Activated CD8-positive, alpha-beta T cell treated with anti-CD3 and anti-CD28 coated beads, Interleukin-2, amount 10 ng/mL, durations not matched to agents 7 days and 5 days (primary cell): ENCODE measurements at regions not wholly inside any gene's neighbourhood (a gene's known extent, or its start where the extent isn't known, plus 50 kb on each side); places are given as distances from the start of the nearest gene placed in this dataset.

Experiments used
- ATAC-seq: fragments of 150-1000 bp; cut with Tn5 transposase; one replicate; pipeline ENCODE4 v1.10.0; 2021; ENCODE audit warnings: moderate library complexity
- CTCF ChIA-PET: fragments of 350-600 bp; sonication (Branson Sonifier 250); formaldehyde crosslinking; loops from one replicate; lab custom pipeline; 2021; ENCODE audit warnings: antibody characterized with exemption; lab: Charles Lee
- POLR2A ChIA-PET: fragments of 350-600 bp; sonication (Branson Sonifier 250); formaldehyde crosslinking; loops from one replicate; lab custom pipeline; 2021; ENCODE audit warnings: antibody characterized with exemption; lab: Charles Lee
- DNase-seq: peaks from one replicate; pipeline ENCODE4 v3.0.0-alpha.2; 2020
- H3K27ac Mint-ChIP-seq: one replicate; pipeline ENCODE4 v1.8.0; 2021; ENCODE audit warnings: mild to moderate bottlenecking, mixed read lengths
- H3K27me3 Mint-ChIP-seq: one replicate; pipeline ENCODE4 v1.8.0; 2021; ENCODE audit warnings: low read depth, mixed read lengths
- H3K36me3 Mint-ChIP-seq: one replicate; pipeline ENCODE4 v1.8.0; 2021; ENCODE audit warnings: low read depth, mixed read lengths
- H3K4me1 Mint-ChIP-seq: one replicate; pipeline ENCODE4 v1.8.0; 2021; ENCODE audit warnings: low read depth, mixed read lengths
- H3K4me3 Mint-ChIP-seq: one replicate; pipeline ENCODE4 v1.8.0; 2021; ENCODE audit warnings: mild to moderate bottlenecking, mixed read lengths
- H3K9me3 Mint-ChIP-seq: one replicate; pipeline ENCODE4 v1.8.0; 2022; ENCODE audit warnings: mixed read lengths; ENCODE audit not compliant: insufficient read depth

DNA sequence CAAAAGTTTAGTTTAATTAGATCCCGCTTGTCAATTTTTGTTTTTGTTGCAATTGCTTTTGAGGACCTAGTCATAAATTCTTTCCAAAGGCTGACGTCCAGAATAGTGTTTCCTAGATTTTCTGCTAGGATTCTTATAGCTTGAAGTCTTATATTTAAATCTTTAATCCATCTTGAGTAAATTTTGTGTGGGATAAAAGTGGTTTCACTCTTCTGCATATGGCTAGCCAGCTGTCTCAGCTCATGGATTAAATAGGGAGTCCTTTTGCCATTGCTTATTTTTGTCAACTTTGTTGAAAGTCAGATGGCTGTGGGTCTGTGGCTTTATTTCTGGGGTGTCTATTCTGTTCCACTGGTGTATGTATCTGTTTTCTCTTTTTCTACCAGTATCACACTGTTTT is 801.3 kb upstream of the ADGRL4 start:
- CTCF ChIA-PET, result no interaction called here
- Mint-ChIP-seq H3K4me1 (no peaks in the 10 kb centered on the region), H3K4me3 (no peak overlapping the region), H3K27ac (no peak overlapping the region), H3K27me3 (no peaks in the 10 kb centered on the region), H3K36me3 (no peaks in the 10 kb centered on the region), H3K9me3 (peaks cover 14% of the 10 kb centered on the region)
- POLR2A ChIA-PET, result no interaction called here
- DNase-seq (no peak), ATAC-seq (no peak)

- Mint-ChIP-seq H3K9me3 (peaks cover 19% of the 10 kb centered on the region), H3K4me3 (no peak overlapping the region), H3K4me1 (no peaks in the 10 kb centered on the region), H3K27me3 (no peaks in the 10 kb centered on the region), H3K36me3 (no peaks in the 10 kb centered on the region), H3K27ac (no peak overlapping the region)
- POLR2A ChIA-PET, result no interaction called here
- ATAC-seq (no peak), DNase-seq (no peak)
- CTCF ChIA-PET, result no interaction called here
These were observed 791.0 kb upstream of the ADGRL4 start for GRCh38 chr1:79797487-79797886.

- CTCF ChIA-PET, result no interaction called here
- Mint-ChIP-seq H3K9me3 (peaks cover 23% of the 10 kb centered on the region), H3K4me3 (no peak overlapping the region), H3K27ac (no peak overlapping the region), H3K36me3 (no peaks in the 10 kb centered on the region), H3K27me3 (no peaks in the 10 kb centered on the region), H3K4me1 (no peaks in the 10 kb centered on the region)
- POLR2A ChIA-PET, result no interaction called here
- ATAC-seq (no peak), DNase-seq (no peak)
These were observed 789.9 kb upstream of the ADGRL4 start for GRCh38 chr1:79796434-79796833.

- peaks cover 29% of the 10 kb centered on the region for H3K9me3 Mint-ChIP-seq
- no peak overlapping the region for H3K27ac Mint-ChIP-seq
- CTCF ChIA-PET, result no interaction called here
- POLR2A ChIA-PET, result no interaction called here
- ATAC-seq (no peak), DNase-seq (no peak)
- no peaks in the 10 kb centered on the region for H3K4me1 Mint-ChIP-seq
- H3K4me3 Mint-ChIP-seq, result no peak overlapping the region
- no peaks in the 10 kb centered on the region for H3K36me3 Mint-ChIP-seq
- no peaks in the 10 kb centered on the region for H3K27me3 Mint-ChIP-seq
These were observed 785.8 kb upstream of the ADGRL4 start for GRCh38 chr1:79792219-79792930.

DNA sequence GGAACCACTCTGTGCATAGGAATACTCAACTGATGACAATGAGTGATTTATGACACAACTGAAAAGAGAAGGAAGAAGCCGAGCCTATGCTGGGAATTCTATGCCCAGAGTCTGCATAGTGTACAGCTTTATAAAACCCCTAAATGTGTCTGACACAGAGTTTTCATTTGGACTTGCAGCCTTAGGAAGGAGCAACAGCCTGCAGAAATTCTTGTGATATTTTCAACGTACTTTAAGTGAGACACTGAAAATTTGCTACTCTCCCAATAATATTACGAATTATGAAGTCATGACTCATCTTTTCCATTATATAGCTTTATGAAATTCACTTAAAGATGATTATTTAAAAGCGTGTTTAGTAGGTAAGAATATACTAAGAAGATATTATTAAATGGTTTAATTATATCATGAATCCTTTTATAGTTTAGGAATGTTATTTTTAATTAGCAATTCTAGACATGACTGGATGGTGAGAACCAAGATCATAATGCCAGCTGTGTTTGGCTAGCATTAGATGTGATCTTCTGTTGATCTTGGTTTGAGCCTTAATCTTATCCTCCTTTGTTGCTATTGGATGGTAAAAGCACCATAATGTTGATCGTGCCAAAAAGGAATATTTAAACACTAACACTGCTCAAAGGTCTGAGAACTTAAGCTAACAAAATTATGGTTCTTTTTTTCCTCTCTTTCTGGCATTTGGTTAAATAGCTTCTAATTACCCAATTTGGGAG is 785.1 kb upstream of the ADGRL4 start:
- ATAC-seq, result no peak
- ChIA-PET CTCF (no interaction called here), POLR2A (no interaction called here)
- Mint-ChIP-seq H3K27ac (no peak overlapping the region), H3K4me1 (no peaks in the 10 kb centered on the region), H3K36me3 (no peaks in the 10 kb centered on the region), H3K9me3 (peaks cover 29% of the 10 kb centered on the region), H3K4me3 (no peak overlapping the region), H3K27me3 (no peaks in the 10 kb centered on the region)
- no peak for DNase-seq

DNA sequence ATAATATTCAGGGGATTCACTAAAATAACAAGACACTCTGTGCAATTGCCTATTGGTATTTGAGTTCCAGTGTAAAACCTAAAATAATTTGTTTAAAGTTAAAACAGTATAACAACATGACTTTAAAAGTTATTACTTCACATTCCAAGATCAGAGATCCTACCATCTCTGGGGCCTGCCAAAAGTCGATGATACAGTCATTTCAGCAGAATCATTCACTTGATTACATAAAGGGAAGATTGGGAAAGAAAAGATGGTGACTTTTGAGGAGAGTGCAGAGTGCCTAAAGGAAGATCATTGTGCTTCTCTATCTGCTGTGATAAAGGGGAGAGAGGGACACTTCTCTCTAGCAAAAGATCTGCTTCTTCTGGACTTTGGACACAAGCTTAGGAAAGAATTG is 784.4 kb upstream of the ADGRL4 start:
- no peak overlapping the region for H3K27ac Mint-ChIP-seq
- ChIA-PET POLR2A (no interaction called here), CTCF (no interaction called here)
- no peak overlapping the region for H3K4me3 Mint-ChIP-seq
- no peaks in the 10 kb centered on the region for H3K4me1 Mint-ChIP-seq
- H3K9me3 Mint-ChIP-seq, result peaks cover 29% of the 10 kb centered on the region
- H3K27me3 Mint-ChIP-seq, result no peaks in the 10 kb centered on the region
- no peaks in the 10 kb centered on the region for H3K36me3 Mint-ChIP-seq
- no peak for DNase-seq
- no peak for ATAC-seq

DNA sequence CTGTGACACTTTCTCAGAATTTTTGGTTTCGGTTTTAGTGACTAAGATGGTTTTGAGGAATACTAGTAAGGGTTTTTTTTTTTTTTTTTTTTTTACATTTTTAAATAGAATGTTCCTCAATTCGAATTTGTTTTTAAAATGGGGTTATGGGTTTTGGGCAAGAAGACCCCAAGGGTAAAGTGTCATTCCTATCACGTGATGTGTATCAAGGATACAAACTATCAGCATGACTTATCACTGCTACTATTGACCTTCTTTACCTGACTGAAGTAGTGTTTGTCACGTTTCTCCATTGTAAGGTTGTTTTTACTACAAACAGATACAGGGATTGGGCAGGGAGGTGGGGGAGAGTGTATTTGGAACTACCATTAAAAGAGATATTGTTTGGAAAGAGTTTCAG is 781.1 kb upstream of the ADGRL4 start:
- peaks cover 15% of the 10 kb centered on the region for H3K9me3 Mint-ChIP-seq
- DNase-seq (no peak), ATAC-seq (no peak)
- no peaks in the 10 kb centered on the region for H3K27me3 Mint-ChIP-seq
- ChIA-PET CTCF (no interaction called here), POLR2A (no interaction called here)
- no peak overlapping the region for H3K27ac Mint-ChIP-seq
- no peaks in the 10 kb centered on the region for H3K36me3 Mint-ChIP-seq
- no peaks in the 10 kb centered on the region for H3K4me1 Mint-ChIP-seq
- H3K4me3 Mint-ChIP-seq, result no peak overlapping the region

DNA sequence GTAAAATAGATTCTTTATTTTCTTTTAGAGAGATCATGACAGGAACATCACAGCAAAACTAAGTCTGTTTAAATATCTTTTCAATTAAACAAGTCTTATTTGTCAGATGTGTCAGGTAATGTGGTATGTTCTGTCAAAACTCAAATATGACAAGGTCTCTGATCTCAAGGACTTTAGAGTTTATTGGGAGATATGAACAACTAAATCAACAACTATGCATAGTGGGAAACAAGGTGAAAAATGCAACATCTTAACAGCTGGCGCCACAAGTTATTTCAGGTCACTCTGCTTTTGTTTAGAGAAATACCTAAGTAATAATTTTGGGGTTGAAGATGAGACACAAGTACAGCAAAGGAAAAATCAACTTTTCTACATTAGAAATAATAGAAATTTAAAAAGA is 779.4 kb upstream of the ADGRL4 start:
- no peaks in the 10 kb centered on the region for H3K27me3 Mint-ChIP-seq
- no peak for ATAC-seq
- no peaks in the 10 kb centered on the region for H3K36me3 Mint-ChIP-seq
- ChIA-PET POLR2A (no interaction called here), CTCF (no interaction called here)
- H3K4me3 Mint-ChIP-seq, result no peak overlapping the region
- no peak for DNase-seq
- peaks cover 10% of the 10 kb centered on the region for H3K9me3 Mint-ChIP-seq
- H3K27ac Mint-ChIP-seq, result no peak overlapping the region
- no peaks in the 10 kb centered on the region for H3K4me1 Mint-ChIP-seq

GRCh38 chr1:79785561-79785960 is 779.0 kb upstream of the ADGRL4 start:
- Mint-ChIP-seq H3K4me1 (no peaks in the 10 kb centered on the region), H3K36me3 (no peaks in the 10 kb centered on the region), H3K27me3 (no peaks in the 10 kb centered on the region), H3K4me3 (no peak overlapping the region), H3K27ac (no peak overlapping the region), H3K9me3 (peaks cover 10% of the 10 kb centered on the region)
- CTCF ChIA-PET, result no interaction called here
- no peak for DNase-seq
- POLR2A ChIA-PET, result no interaction called here
- no peak for ATAC-seq

GRCh38 chr1:79781261-79781660 is 774.7 kb upstream of the ADGRL4 start:
- ChIA-PET POLR2A (no interaction called here), CTCF (no interaction called here)
- Mint-ChIP-seq H3K27ac (no peak overlapping the region), H3K36me3 (no peaks in the 10 kb centered on the region), H3K4me3 (no peak overlapping the region), H3K27me3 (no peaks in the 10 kb centered on the region), H3K9me3 (no peaks in the 10 kb centered on the region), H3K4me1 (no peaks in the 10 kb centered on the region)
- ATAC-seq (no peak), DNase-seq (no peak)

GRCh38 chr1:79777481-79778219 is 771.1 kb upstream of the ADGRL4 start:
- ChIA-PET POLR2A (no interaction called here), CTCF (no interaction called here)
- no peak overlapping the region for H3K27ac Mint-ChIP-seq
- H3K9me3 Mint-ChIP-seq, result no peaks in the 10 kb centered on the region
- DNase-seq, result no peak
- H3K27me3 Mint-ChIP-seq, result no peaks in the 10 kb centered on the region
- H3K36me3 Mint-ChIP-seq, result no peaks in the 10 kb centered on the region
- no peak for ATAC-seq
- H3K4me1 Mint-ChIP-seq, result no peaks in the 10 kb centered on the region
- no peak overlapping the region for H3K4me3 Mint-ChIP-seq

DNA sequence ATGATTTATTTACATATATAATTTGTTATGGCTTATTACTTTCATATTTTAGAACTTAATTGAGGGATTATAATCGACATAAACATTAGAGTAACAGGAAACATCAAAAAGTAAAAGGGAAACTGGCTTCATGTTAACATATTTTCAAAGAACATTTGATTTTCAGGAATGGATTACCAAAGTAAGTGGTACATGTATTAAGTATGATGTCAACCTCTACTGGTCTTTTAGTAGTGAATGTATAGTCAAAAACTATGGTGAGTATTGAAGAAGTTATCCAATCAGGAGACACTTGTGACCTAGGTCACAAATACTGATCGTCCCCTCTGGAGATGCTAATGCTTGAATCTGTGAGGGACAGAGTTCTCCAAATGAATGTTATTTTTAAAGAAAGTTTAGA is 768.9 kb upstream of the ADGRL4 start:
- Mint-ChIP-seq H3K4me3 (no peak overlapping the region), H3K9me3 (no peaks in the 10 kb centered on the region), H3K27me3 (no peaks in the 10 kb centered on the region), H3K4me1 (no peaks in the 10 kb centered on the region), H3K36me3 (no peaks in the 10 kb centered on the region), H3K27ac (no peak overlapping the region)
- DNase-seq, result no peak
- CTCF ChIA-PET, result no interaction called here
- POLR2A ChIA-PET, result no interaction called here
- ATAC-seq, result no peak
